ENCODE measurements at regions not wholly inside any gene's neighbourhood (a gene's known extent, or its start where the extent isn't known, plus 50 kb on each side); places are given as distances from the start of the nearest gene placed in this dataset.

- Histone ChIP-seq H3K4me3 (ENCODE audit: low read depth, low read length, poor library complexity, severe bottlenecking) (no peak overlapping the region), H3K4me1 (ENCODE audit: insufficient read depth, low read length, poor library complexity, severe bottlenecking) (no peaks in the 10 kb centered on the region), H3K79me2 (ENCODE audit: insufficient read depth, low read depth, low read length) (no peaks in the 10 kb centered on the region), H3K36me3 (ENCODE audit: insufficient read depth, low read length) (no peaks in the 10 kb centered on the region), H3K9me3 (ENCODE audit: low read length) (no peaks in the 10 kb centered on the region), H3K9me2 (ENCODE audit: insufficient read depth, low read length) (no peaks in the 10 kb centered on the region), H4K20me1 (ENCODE audit: insufficient read depth, low read length) (no peaks in the 10 kb centered on the region), H2AFZ (ENCODE audit: low read length) (no peak overlapping the region), H3K4me2 (ENCODE audit: low read length) (no peak overlapping the region), H3K27ac (ENCODE audit: low read depth, low read length, poor library complexity, severe bottlenecking) (no peak overlapping the region)
- intact Hi-C loops (cut with micrococcal nuclease; ENCODE audit: unreplicated experiment): no loop called here
- TF ChIP-seq EZH2phosphoT487 (IDR thresholded peaks at IDR 0.05; ENCODE audit: borderline replicate concordance, low read depth, low read length): no peak
- no peak for TF ChIP-seq CTCF (conservative IDR thresholded peaks at IDR 0.05; ENCODE audit: low read length)
- DNase-seq (ENCODE audit: low spot score): no peak
- CTCF ChIA-PET (ENCODE audit: unreplicated experiment): no interaction called here
- POLR2A ChIA-PET: no interaction called here
- BruUV-seq (replicated peaks): no TSS peak
These were observed 187.2 kb upstream of the FOXD3 start for GRCh38 chr1:63135174-63135512.

- ChIA-PET CTCF (ENCODE audit: unreplicated experiment) (no interaction called here), POLR2A (no interaction called here)
- H4K20me1 ChIP-seq (ENCODE audit: insufficient read depth, low read length): no peaks in the 10 kb centered on the region
- no peaks in the 10 kb centered on the region for H3K9me3 ChIP-seq (ENCODE audit: low read length)
- no peak overlapping the region for H2AFZ ChIP-seq (ENCODE audit: low read length)
- no peaks in the 10 kb centered on the region for H3K4me1 ChIP-seq (ENCODE audit: insufficient read depth, low read length, poor library complexity, severe bottlenecking)
- H3K36me3 ChIP-seq (ENCODE audit: insufficient read depth, low read length): no peaks in the 10 kb centered on the region
- H3K27ac ChIP-seq (ENCODE audit: low read depth, low read length, poor library complexity, severe bottlenecking): no peak overlapping the region
- DNase-seq (ENCODE audit: low spot score): no peak
- no peaks in the 10 kb centered on the region for H3K9me2 ChIP-seq (ENCODE audit: insufficient read depth, low read length)
- BruUV-seq (replicated peaks): no TSS peak
- TF ChIP-seq EZH2phosphoT487 (IDR thresholded peaks at IDR 0.05; ENCODE audit: borderline replicate concordance, low read depth, low read length): no peak
- TF ChIP-seq CTCF (conservative IDR thresholded peaks at IDR 0.05; ENCODE audit: low read length): no peak
- H3K4me2 ChIP-seq (ENCODE audit: low read length): no peak overlapping the region
- no peak overlapping the region for H3K4me3 ChIP-seq (ENCODE audit: low read depth, low read length, poor library complexity, severe bottlenecking)
- H3K79me2 ChIP-seq (ENCODE audit: insufficient read depth, low read depth, low read length): no peaks in the 10 kb centered on the region
- intact Hi-C loops (cut with micrococcal nuclease; ENCODE audit: unreplicated experiment): no loop called here
These were observed 186.6 kb upstream of the FOXD3 start for GRCh38 chr1:63135801-63136200.

GRCh38 chr1:63142001-63142400 lies 180.4 kb upstream of the FOXD3 start:
- intact Hi-C loops (cut with micrococcal nuclease; ENCODE audit: unreplicated experiment): no loop called here
- ChIA-PET CTCF (ENCODE audit: unreplicated experiment) (no interaction called here), POLR2A (interaction anchor here (0.9 kb wide), 1 partner anchor 21 kb away, joined by 4 read pairs; no protein-coding TSS in a partner anchor)
- no peak for DNase-seq (ENCODE audit: low spot score)
- Histone ChIP-seq H3K4me1 (ENCODE audit: insufficient read depth, low read length, poor library complexity, severe bottlenecking) (no peaks in the 10 kb centered on the region), H3K79me2 (ENCODE audit: insufficient read depth, low read depth, low read length) (no peaks in the 10 kb centered on the region), H3K4me2 (ENCODE audit: low read length) (no peak overlapping the region), H3K9me3 (ENCODE audit: low read length) (no peaks in the 10 kb centered on the region), H2AFZ (ENCODE audit: low read length) (no peak overlapping the region), H3K4me3 (ENCODE audit: low read depth, low read length, poor library complexity, severe bottlenecking) (no peak overlapping the region), H3K36me3 (ENCODE audit: insufficient read depth, low read length) (no peaks in the 10 kb centered on the region), H4K20me1 (ENCODE audit: insufficient read depth, low read length) (no peaks in the 10 kb centered on the region), H3K27ac (ENCODE audit: low read depth, low read length, poor library complexity, severe bottlenecking) (no peak overlapping the region), H3K9me2 (ENCODE audit: insufficient read depth, low read length) (no peaks in the 10 kb centered on the region)
- TF ChIP-seq CTCF (conservative IDR thresholded peaks at IDR 0.05; ENCODE audit: low read length) (no peak), EZH2phosphoT487 (IDR thresholded peaks at IDR 0.05; ENCODE audit: borderline replicate concordance, low read depth, low read length) (no peak)
- BruUV-seq (replicated peaks): no TSS peak

Measured in OCI-LY7 (cell line).